ENCODE measurements at regions not wholly inside any gene's neighbourhood (a gene's known extent, or its start where the extent isn't known, plus 50 kb on each side); places are given as distances from the start of the nearest gene placed in this dataset.

- no TSS peak for BruUV-seq (replicated peaks)
- DNase-seq (ENCODE audit: unreplicated experiment): no peak
- no peak overlapping the region for H3K27ac Mint-ChIP-seq (ENCODE audit: low read depth, unreplicated experiment)
- H3K4me3 Mint-ChIP-seq (ENCODE audit: unreplicated experiment): no peak overlapping the region
- ChIA-PET CTCF (no interaction called here), POLR2A (no interaction called here)
- no peaks in the 10 kb centered on the region for H3K9me3 Mint-ChIP-seq (ENCODE audit: unreplicated experiment)
- no peaks in the 10 kb centered on the region for H3K36me3 Mint-ChIP-seq (ENCODE audit: insufficient read depth, unreplicated experiment)
- intact Hi-C loops (cut with micrococcal nuclease): no loop called here
- TF ChIP-seq, protein P1, sequence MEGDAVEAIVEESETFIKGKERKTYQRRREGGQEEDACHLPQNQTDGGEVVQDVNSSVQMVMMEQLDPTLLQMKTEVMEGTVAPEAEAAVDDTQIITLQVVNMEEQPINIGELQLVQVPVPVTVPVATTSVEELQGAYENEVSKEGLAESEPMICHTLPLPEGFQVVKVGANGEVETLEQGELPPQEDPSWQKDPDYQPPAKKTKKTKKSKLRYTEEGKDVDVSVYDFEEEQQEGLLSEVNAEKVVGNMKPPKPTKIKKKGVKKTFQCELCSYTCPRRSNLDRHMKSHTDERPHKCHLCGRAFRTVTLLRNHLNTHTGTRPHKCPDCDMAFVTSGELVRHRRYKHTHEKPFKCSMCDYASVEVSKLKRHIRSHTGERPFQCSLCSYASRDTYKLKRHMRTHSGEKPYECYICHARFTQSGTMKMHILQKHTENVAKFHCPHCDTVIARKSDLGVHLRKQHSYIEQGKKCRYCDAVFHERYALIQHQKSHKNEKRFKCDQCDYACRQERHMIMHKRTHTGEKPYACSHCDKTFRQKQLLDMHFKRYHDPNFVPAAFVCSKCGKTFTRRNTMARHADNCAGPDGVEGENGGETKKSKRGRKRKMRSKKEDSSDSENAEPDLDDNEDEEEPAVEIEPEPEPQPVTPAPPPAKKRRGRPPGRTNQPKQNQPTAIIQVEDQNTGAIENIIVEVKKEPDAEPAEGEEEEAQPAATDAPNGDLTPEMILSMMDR (IDR thresholded peaks at IDR 0.05; ENCODE audit: unreplicated experiment): no peak
- H3K4me1 Mint-ChIP-seq (ENCODE audit: insufficient read depth, unreplicated experiment): peaks cover 2% of the 10 kb centered on the region
- no peaks in the 10 kb centered on the region for H3K27me3 Mint-ChIP-seq (ENCODE audit: insufficient read depth, unreplicated experiment)
Observed at GRCh38 chr6:139825935-139826374, 451.5 kb upstream of the CITED2 start.

DNA sequence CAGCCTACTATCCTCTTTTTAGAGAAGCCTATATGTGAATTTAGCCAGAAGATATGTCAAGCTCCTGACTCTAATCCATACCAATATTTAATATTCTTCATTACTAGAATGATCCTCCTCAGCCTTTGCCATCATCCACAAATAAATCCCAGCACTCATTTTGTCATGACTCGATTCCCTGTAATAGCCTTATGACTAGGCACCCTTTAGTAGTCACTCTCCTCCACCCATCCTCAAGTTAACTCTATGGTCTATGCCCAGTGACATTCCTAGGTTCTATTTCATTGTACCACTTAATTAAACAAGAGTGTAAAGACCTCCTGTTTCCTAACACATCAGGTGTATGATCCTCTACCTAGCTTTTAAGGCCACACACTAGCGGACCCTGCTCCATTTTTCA, 450.4 kb upstream of the CITED2 start:
- TF ChIP-seq, protein P1 (IDR thresholded peaks at IDR 0.05; ENCODE audit: unreplicated experiment): no peak
- intact Hi-C loops (cut with micrococcal nuclease): no loop called here
- ChIA-PET POLR2A (interaction anchor here (0.9 kb wide), 1 partner anchor 451 kb away, joined by 3 read pairs; the partner anchor contains the start of gene CITED2), CTCF (no interaction called here)
- no peaks in the 10 kb centered on the region for H3K36me3 Mint-ChIP-seq (ENCODE audit: insufficient read depth, unreplicated experiment)
- H3K27ac Mint-ChIP-seq (ENCODE audit: low read depth, unreplicated experiment): no peak overlapping the region
- no TSS peak for BruUV-seq (replicated peaks)
- peaks cover 5% of the 10 kb centered on the region for H3K4me1 Mint-ChIP-seq (ENCODE audit: insufficient read depth, unreplicated experiment)
- H3K9me3 Mint-ChIP-seq (ENCODE audit: unreplicated experiment): no peaks in the 10 kb centered on the region
- H3K27me3 Mint-ChIP-seq (ENCODE audit: insufficient read depth, unreplicated experiment): no peaks in the 10 kb centered on the region
- no peak overlapping the region for H3K4me3 Mint-ChIP-seq (ENCODE audit: unreplicated experiment)
- no peak for DNase-seq (ENCODE audit: unreplicated experiment)

- Mint-ChIP-seq H3K9me3 (ENCODE audit: unreplicated experiment) (no peaks in the 10 kb centered on the region), H3K4me3 (ENCODE audit: unreplicated experiment) (no peak overlapping the region), H3K27ac (ENCODE audit: low read depth, unreplicated experiment) (no peak overlapping the region), H3K27me3 (ENCODE audit: insufficient read depth, unreplicated experiment) (no peaks in the 10 kb centered on the region), H3K4me1 (ENCODE audit: insufficient read depth, unreplicated experiment) (peaks cover 5% of the 10 kb centered on the region), H3K36me3 (ENCODE audit: insufficient read depth, unreplicated experiment) (no peaks in the 10 kb centered on the region)
- TF ChIP-seq, protein P1 (IDR thresholded peaks at IDR 0.05; ENCODE audit: unreplicated experiment): no peak
- no peak for DNase-seq (ENCODE audit: unreplicated experiment)
- intact Hi-C loops (cut with micrococcal nuclease): no loop called here
- ChIA-PET CTCF (no interaction called here), POLR2A (no interaction called here)
- BruUV-seq (replicated peaks): no TSS peak
Observed at GRCh38 chr6:139823808-139824126, 449.3 kb upstream of the CITED2 start.

- no TSS peak for BruUV-seq (replicated peaks)
- H3K4me3 Mint-ChIP-seq (ENCODE audit: unreplicated experiment): no peak overlapping the region
- no peak for DNase-seq (ENCODE audit: unreplicated experiment)
- intact Hi-C loops (cut with micrococcal nuclease): no loop called here
- H3K27me3 Mint-ChIP-seq (ENCODE audit: insufficient read depth, unreplicated experiment): no peaks in the 10 kb centered on the region
- POLR2A ChIA-PET: no interaction called here
- no peaks in the 10 kb centered on the region for H3K9me3 Mint-ChIP-seq (ENCODE audit: unreplicated experiment)
- CTCF ChIA-PET: no interaction called here
- TF ChIP-seq, protein P1 (IDR thresholded peaks at IDR 0.05; ENCODE audit: unreplicated experiment): no peak
- H3K27ac Mint-ChIP-seq (ENCODE audit: low read depth, unreplicated experiment): no peak overlapping the region
- H3K4me1 Mint-ChIP-seq (ENCODE audit: insufficient read depth, unreplicated experiment): peaks cover 5% of the 10 kb centered on the region
- no peaks in the 10 kb centered on the region for H3K36me3 Mint-ChIP-seq (ENCODE audit: insufficient read depth, unreplicated experiment)
Observed at GRCh38 chr6:139823099-139823807, 448.8 kb upstream of the CITED2 start.

All from MCF 10A (cell line).